HL-60 (cell line): ENCODE measurements at regions not wholly inside any gene's neighbourhood (a gene's known extent, or its start where the extent isn't known, plus 50 kb on each side); places are given as distances from the start of the nearest gene placed in this dataset.

Experiments
- DNase-seq, 2 experiments: peaks; one replicate each; pipeline ENCODE4 v3.0.0-alpha.2; 2010 to 2020; ENCODE audit warnings: low read depth in 1 of 2, low spot score in 1 of 2
- H3K27ac ChIP-seq: fragments of 250-450 bp; sonication (Bioruptor Pico); replicated peaks from 2 replicates; pipeline ENCODE4 v1.5.1; 2020; ENCODE audit warnings: mild to moderate bottlenecking, moderate library complexity
- H3K27me3 ChIP-seq: fragments of 250-450 bp; sonication (Bioruptor Pico); 2 replicates; pipeline ENCODE4 v1.5.1; 2021; ENCODE audit warnings: mild to moderate bottlenecking, moderate library complexity; ENCODE audit not compliant: insufficient read depth, poor library complexity, severe bottlenecking
- H3K4me3 ChIP-seq: replicated peaks from 2 replicates; pipeline ENCODE4 v1.5.1; 2011; ENCODE audit warnings: mild to moderate bottlenecking, control low read depth, low read length; ENCODE audit not compliant: insufficient read depth
- GABPA ChIP-seq: IDR thresholded peaks from 2 replicates; pipeline ENCODE4 v1.6.1; 2012; ENCODE audit warnings: low read depth
- POLR2AphosphoS5 ChIP-seq: IDR thresholded peaks from 2 replicates; pipeline ENCODE4 v1.6.1; 2012; ENCODE audit warnings: low read depth
- REST ChIP-seq: IDR thresholded peaks from 2 replicates; pipeline ENCODE4 v1.6.1; 2012; ENCODE audit warnings: low read depth; ENCODE audit not compliant: insufficient replicate concordance
- SPI1 ChIP-seq: IDR thresholded peaks from 2 replicates; pipeline ENCODE4 v1.6.1; 2012; ENCODE audit warnings: low read depth, mild to moderate bottlenecking, borderline replicate concordance
- TF ChIP-seq, protein P1 (sequence below): IDR thresholded peaks from one replicate; pipeline ENCODE4 v1.5.1; 2011; ENCODE audit warnings: low read length, control low read depth, inconsistent platforms; ENCODE audit not compliant: insufficient read depth

- peaks cover 12% of the 10 kb centered on the region for H3K27me3 ChIP-seq
- TF ChIP-seq POLR2AphosphoS5 (no peak), SPI1 (no peak), REST (no peak), GABPA (no peak)
- TF ChIP-seq, protein P1, sequence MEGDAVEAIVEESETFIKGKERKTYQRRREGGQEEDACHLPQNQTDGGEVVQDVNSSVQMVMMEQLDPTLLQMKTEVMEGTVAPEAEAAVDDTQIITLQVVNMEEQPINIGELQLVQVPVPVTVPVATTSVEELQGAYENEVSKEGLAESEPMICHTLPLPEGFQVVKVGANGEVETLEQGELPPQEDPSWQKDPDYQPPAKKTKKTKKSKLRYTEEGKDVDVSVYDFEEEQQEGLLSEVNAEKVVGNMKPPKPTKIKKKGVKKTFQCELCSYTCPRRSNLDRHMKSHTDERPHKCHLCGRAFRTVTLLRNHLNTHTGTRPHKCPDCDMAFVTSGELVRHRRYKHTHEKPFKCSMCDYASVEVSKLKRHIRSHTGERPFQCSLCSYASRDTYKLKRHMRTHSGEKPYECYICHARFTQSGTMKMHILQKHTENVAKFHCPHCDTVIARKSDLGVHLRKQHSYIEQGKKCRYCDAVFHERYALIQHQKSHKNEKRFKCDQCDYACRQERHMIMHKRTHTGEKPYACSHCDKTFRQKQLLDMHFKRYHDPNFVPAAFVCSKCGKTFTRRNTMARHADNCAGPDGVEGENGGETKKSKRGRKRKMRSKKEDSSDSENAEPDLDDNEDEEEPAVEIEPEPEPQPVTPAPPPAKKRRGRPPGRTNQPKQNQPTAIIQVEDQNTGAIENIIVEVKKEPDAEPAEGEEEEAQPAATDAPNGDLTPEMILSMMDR, result no peak
Measured at GRCh38 chr17:77686903-77687302, 271.6 kb upstream of the TNRC6C start.

GRCh38 chr17:77687417-77687816, 271.1 kb upstream of the TNRC6C start:
- TF ChIP-seq GABPA (no peak), POLR2AphosphoS5 (no peak), REST (no peak), SPI1 (no peak)
- TF ChIP-seq, protein P1, result no peak
- DNase-seq, result no peak
- Histone ChIP-seq H3K27me3 (peaks cover 12% of the 10 kb centered on the region), H3K27ac (no peak overlapping the region), H3K4me3 (no peak overlapping the region)

More at GRCh38 chr17:77686903-77687302, 271.6 kb upstream of the TNRC6C start:
- no peak for DNase-seq
- H3K4me3 ChIP-seq, result no peak overlapping the region
- no peak overlapping the region for H3K27ac ChIP-seq

DNA sequence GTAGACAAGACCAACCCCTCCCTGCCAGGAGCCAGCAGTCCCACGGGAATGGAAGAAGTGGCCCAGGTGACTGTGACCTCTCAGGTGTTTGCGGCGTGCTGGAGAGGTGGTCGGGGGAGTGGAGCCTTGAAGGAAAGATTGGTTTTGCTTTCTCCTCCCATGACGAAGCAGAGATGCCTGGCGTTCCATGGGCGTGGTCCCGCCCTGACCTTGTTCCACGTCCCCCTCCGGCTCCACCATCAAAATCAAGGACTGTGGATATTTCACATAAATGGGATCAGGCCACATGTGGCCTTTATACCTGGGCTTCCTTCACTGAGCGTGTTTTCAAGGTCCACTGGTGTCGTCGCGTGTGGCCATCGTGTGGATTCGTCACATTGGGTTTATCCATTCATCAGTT, 270.6 kb upstream of the TNRC6C start:
- Histone ChIP-seq H3K27me3 (peaks cover 12% of the 10 kb centered on the region), H3K27ac (no peak overlapping the region), H3K4me3 (no peak overlapping the region)
- TF ChIP-seq SPI1, result no peak
- TF ChIP-seq GABPA, result no peak
- TF ChIP-seq, protein P1, result no peak
- no peak for TF ChIP-seq POLR2AphosphoS5
- TF ChIP-seq REST, result no peak
- DNase-seq, result no peak
